Astrocyte of the spinal cord (primary cell): ENCODE measurements at regions not wholly inside any gene's neighbourhood (a gene's known extent, or its start where the extent isn't known, plus 50 kb on each side); places are given as distances from the start of the nearest gene placed in this dataset.
A peak's percentile ranks its signal among the peaks of the same experiment; 100 is the strongest.

ENCODE experiments used
- DNase-seq: peaks from one replicate; pipeline ENCODE4 v3.0.0; 2011; ENCODE audit warnings: low read depth, low spot score
- H3K4me3 ChIP-seq: 2 replicates; pipeline ENCODE4 v1.5.1; 2011; ENCODE audit warnings: low read depth, mild to moderate bottlenecking, low read length, moderate library complexity
- CTCF ChIP-seq: IDR thresholded peaks from 2 replicates; pipeline ENCODE4 v1.5.1; 2012; ENCODE audit warnings: low read depth, mild to moderate bottlenecking, low read length, inconsistent platforms
- in situ Hi-C: cut with HindIII; loops from 2 replicates; pipeline ENCODE4 v1.10.0; 2017; ENCODE audit warnings: low sequenced_read_pairs

- no peak for TF ChIP-seq CTCF
- H3K4me3 ChIP-seq = no peak overlapping the region
- no peak for DNase-seq
- in situ Hi-C loops = no loop called here
Observed at GRCh38 chr1:90134175-90134955, 139.5 kb downstream of the ZNF326 start.

GRCh38 chr1:90133133-90133532 lies 138.2 kb downstream of the ZNF326 start:
- DNase-seq = peak; percentile 32
- TF ChIP-seq CTCF = peak; percentile 43
- in situ Hi-C loops = no loop called here
- no peak overlapping the region for H3K4me3 ChIP-seq

- TF ChIP-seq CTCF = no peak
- DNase-seq = no peak
- in situ Hi-C loops = no loop called here
- no peak overlapping the region for H3K4me3 ChIP-seq
Observed at GRCh38 chr1:90132306-90132705, 137.4 kb downstream of the ZNF326 start.

- in situ Hi-C loops = no loop called here
- DNase-seq = no peak
- H3K4me3 ChIP-seq = no peak overlapping the region
- no peak for TF ChIP-seq CTCF
Observed at GRCh38 chr1:90127288-90127953, 132.5 kb downstream of the ZNF326 start.

GRCh38 chr1:90126834-90127233 lies 131.9 kb downstream of the ZNF326 start:
- no peak overlapping the region for H3K4me3 ChIP-seq
- no peak for DNase-seq
- no peak for TF ChIP-seq CTCF
- in situ Hi-C loops = no loop called here

- no peak for DNase-seq
- in situ Hi-C loops = no loop called here
- no peak for TF ChIP-seq CTCF
- no peak overlapping the region for H3K4me3 ChIP-seq
Observed at GRCh38 chr1:90122654-90123340, 127.9 kb downstream of the ZNF326 start.
